ENCODE measurements at regions not wholly inside any gene's neighbourhood (a gene's known extent, or its start where the extent isn't known, plus 50 kb on each side); places are given as distances from the start of the nearest gene placed in this dataset.

- no peaks in the 10 kb centered on the region for H3K36me3 ChIP-seq
- no peak overlapping the region for H3K4me3 ChIP-seq
- no peak for ATAC-seq (ENCODE audit: low FRiP score in 2 of 2)
- H3K9me3 ChIP-seq, result no peaks in the 10 kb centered on the region
- no peak overlapping the region for H3K27ac ChIP-seq
- DNase-seq, result no peak
- no peak for TF ChIP-seq POLR2A (IDR thresholded peaks at IDR 0.05)
- no peaks in the 10 kb centered on the region for H3K27me3 ChIP-seq
- H3K4me1 ChIP-seq, result peaks cover 0 to 4% (median 0%) of the 10 kb centered on the region in 4 donors
Measured at GRCh38 chr5:133792024-133792423, 176.4 kb downstream of the C5orf15 start.

DNA sequence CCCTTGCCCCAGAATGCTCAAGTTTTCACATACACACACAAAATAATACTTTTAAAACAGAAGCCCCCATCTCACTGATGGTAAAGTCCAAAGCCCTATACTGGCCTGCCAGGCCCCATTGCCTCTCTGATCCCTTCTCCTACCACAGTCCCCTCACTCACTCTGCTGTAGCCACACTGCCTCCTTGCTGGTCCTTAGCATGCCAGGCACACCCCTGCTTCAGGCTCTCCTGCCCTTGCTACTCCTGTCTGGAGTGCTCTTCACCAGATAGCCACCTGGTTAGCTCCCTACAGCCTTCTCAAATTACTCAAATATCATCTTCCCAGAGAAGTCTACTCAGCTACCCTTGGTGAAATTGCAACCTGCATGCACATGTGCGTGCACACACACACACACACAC, 177.5 kb downstream of the C5orf15 start:
- no peak overlapping the region for H3K4me3 ChIP-seq
- TF ChIP-seq EP300 (IDR thresholded peaks at IDR 0.05) (no peak), POLR2A (IDR thresholded peaks at IDR 0.05) (no peak), POLR2AphosphoS5 (IDR thresholded peaks at IDR 0.05) (no peak)
- TF ChIP-seq, protein P1, sequence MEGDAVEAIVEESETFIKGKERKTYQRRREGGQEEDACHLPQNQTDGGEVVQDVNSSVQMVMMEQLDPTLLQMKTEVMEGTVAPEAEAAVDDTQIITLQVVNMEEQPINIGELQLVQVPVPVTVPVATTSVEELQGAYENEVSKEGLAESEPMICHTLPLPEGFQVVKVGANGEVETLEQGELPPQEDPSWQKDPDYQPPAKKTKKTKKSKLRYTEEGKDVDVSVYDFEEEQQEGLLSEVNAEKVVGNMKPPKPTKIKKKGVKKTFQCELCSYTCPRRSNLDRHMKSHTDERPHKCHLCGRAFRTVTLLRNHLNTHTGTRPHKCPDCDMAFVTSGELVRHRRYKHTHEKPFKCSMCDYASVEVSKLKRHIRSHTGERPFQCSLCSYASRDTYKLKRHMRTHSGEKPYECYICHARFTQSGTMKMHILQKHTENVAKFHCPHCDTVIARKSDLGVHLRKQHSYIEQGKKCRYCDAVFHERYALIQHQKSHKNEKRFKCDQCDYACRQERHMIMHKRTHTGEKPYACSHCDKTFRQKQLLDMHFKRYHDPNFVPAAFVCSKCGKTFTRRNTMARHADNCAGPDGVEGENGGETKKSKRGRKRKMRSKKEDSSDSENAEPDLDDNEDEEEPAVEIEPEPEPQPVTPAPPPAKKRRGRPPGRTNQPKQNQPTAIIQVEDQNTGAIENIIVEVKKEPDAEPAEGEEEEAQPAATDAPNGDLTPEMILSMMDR (IDR thresholded peaks at IDR 0.05), result no peak
- no peaks in the 10 kb centered on the region for H3K36me3 ChIP-seq
- no peaks in the 10 kb centered on the region for H3K9me3 ChIP-seq
- no peak overlapping the region for H3K27ac ChIP-seq
- H3K4me1 ChIP-seq, result peaks cover 0 to 4% (median 0%) of the 10 kb centered on the region in 4 donors
- H3K27me3 ChIP-seq, result no peaks in the 10 kb centered on the region
- 70 to 71% methylated on average over 1 of the region's 1 CpG for WGBS, 2 donors
- ATAC-seq (ENCODE audit: low FRiP score in 2 of 2) (peak in 1 of 2 donors; percentile 57), DNase-seq (peak in 1 of 2 donors; percentile 64)

DNA sequence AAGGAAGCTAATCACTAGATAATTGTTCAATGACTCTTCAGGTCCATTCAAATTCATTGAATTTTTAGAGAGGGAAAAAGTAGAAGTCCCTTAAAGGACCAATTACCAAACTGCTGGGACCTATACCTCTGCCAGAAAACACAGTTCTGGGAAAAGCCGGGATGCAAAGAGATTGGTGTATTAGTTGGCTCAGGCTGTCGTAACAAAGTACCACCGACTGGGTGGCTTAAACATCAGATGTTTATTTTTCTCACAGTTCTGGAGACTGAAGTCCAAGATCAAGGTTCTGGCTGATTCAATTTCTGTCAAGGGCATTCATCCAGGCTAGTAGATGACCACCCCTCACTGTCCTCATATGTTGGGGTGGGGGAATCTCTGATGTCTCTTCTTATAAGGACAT, 177.1 kb upstream of the FSTL4 start:
- Histone ChIP-seq H3K9me3 (no peaks in the 10 kb centered on the region), H3K27me3 (no peaks in the 10 kb centered on the region), H3K27ac (no peak overlapping the region), H3K4me3 (no peak overlapping the region), H3K36me3 (no peaks in the 10 kb centered on the region), H3K4me1 (peaks cover 0 to 4% (median 0%) of the 10 kb centered on the region in 4 donors)
- DNase-seq (no peak), ATAC-seq (ENCODE audit: low FRiP score in 2 of 2) (no peak)
- WGBS, 2 donors, result 90 to 93% methylated on average over 3 of the region's 3 CpGs
- no peak for TF ChIP-seq POLR2AphosphoS5 (IDR thresholded peaks at IDR 0.05)
- no peak for TF ChIP-seq POLR2A (IDR thresholded peaks at IDR 0.05)
- TF ChIP-seq EP300 (IDR thresholded peaks at IDR 0.05), result no peak
- TF ChIP-seq, protein P1 (IDR thresholded peaks at IDR 0.05), result no peak

- Histone ChIP-seq H3K4me3 (no peak overlapping the region), H3K27me3 (no peaks in the 10 kb centered on the region), H3K4me1 (peaks cover 0 to 4% (median 0%) of the 10 kb centered on the region in 4 donors), H3K36me3 (no peaks in the 10 kb centered on the region), H3K9me3 (no peaks in the 10 kb centered on the region), H3K27ac (no peak overlapping the region)
- TF ChIP-seq EP300 (IDR thresholded peaks at IDR 0.05), result no peak
- TF ChIP-seq POLR2AphosphoS5 (IDR thresholded peaks at IDR 0.05), result no peak
- ATAC-seq (ENCODE audit: low FRiP score in 2 of 2) (no peak), DNase-seq (no peak)
- WGBS, 2 donors, result 74 to 92% methylated on average over 8 to 11 of the region's 11 CpGs
Measured at GRCh38 chr5:133788121-133788520, 175.8 kb upstream of the FSTL4 start.

GRCh38 chr5:133786420-133786819, 174.1 kb upstream of the FSTL4 start:
- TF ChIP-seq POLR2AphosphoS5 (IDR thresholded peaks at IDR 0.05) (no peak), POLR2A (IDR thresholded peaks at IDR 0.05) (no peak), EP300 (IDR thresholded peaks at IDR 0.05) (no peak)
- TF ChIP-seq, protein P1 (IDR thresholded peaks at IDR 0.05), result no peak
- Histone ChIP-seq H3K27ac (no peak overlapping the region), H3K4me1 (peaks cover 0 to under 1% (median 0%) of the 10 kb centered on the region in 4 donors), H3K36me3 (no peaks in the 10 kb centered on the region), H3K27me3 (no peaks in the 10 kb centered on the region), H3K4me3 (no peak overlapping the region), H3K9me3 (no peaks in the 10 kb centered on the region)
- 85% methylated on average over 4 of the region's 4 CpGs for WGBS, 2 donors
- no peak for ATAC-seq (ENCODE audit: low FRiP score in 2 of 2)
- no peak for DNase-seq

DNA sequence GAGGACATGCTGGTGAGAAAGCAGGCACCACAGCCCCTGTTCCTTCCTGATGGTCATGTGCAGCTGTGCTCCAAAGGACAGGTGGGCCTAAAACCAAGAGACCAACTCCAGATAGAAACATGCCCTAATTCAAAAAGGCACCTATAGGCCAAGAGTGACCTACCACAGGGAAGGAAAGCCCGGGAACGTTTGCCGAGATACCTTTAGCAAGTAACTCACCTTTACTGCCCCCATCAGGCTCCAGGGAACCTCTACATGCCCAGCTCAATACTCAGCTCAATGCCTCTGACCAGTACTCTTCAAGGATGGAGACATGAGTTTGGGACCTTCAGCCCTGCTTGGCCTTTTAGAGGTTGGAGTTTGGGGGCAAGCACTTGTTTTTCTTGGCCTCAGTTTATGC, 172.8 kb upstream of the FSTL4 start:
- TF ChIP-seq EP300 (IDR thresholded peaks at IDR 0.05) (no peak), POLR2A (IDR thresholded peaks at IDR 0.05) (no peak), POLR2AphosphoS5 (IDR thresholded peaks at IDR 0.05) (no peak)
- TF ChIP-seq, protein P1 (IDR thresholded peaks at IDR 0.05), result no peak
- no peak overlapping the region for H3K27ac ChIP-seq
- no peaks in the 10 kb centered on the region for H3K27me3 ChIP-seq
- no peak overlapping the region for H3K4me3 ChIP-seq
- H3K36me3 ChIP-seq, result no peaks in the 10 kb centered on the region
- ATAC-seq (ENCODE audit: low FRiP score in 2 of 2) (no peak), DNase-seq (no peak)
- no peaks in the 10 kb centered on the region for H3K9me3 ChIP-seq
- 61 to 78% methylated on average over 3 of the region's 3 CpGs for WGBS, 2 donors
- H3K4me1 ChIP-seq, result no peaks in the 10 kb centered on the region
